Common myeloid progenitor, CD34-positive (primary cell): ENCODE measurements at regions not wholly inside any gene's neighbourhood (a gene's known extent, or its start where the extent isn't known, plus 50 kb on each side); places are given as distances from the start of the nearest gene placed in this dataset.
"Not testable (repeated sequence)": the region's sequence is repeated elsewhere in the genome, so short reads cannot be mapped to it uniquely, and the experiment has no call there.

Source experiments
- CTCF ChIA-PET: fragments of 350-600 bp; sonication (Branson Sonifier 250); formaldehyde crosslinking; loops from one replicate; lab custom pipeline; 2021; ENCODE audit warnings: antibody characterized with exemption; lab: Charles Lee
- POLR2A ChIA-PET: fragments of 350-600 bp; sonication (Branson Sonifier 250); formaldehyde crosslinking; loops from one replicate; lab custom pipeline; 2021; ENCODE audit warnings: antibody characterized with exemption; lab: Charles Lee
- DNase-seq, 3 donors: peaks; one replicate each; pipeline versions ENCODE4 v3.0.0 to v3.0.0-alpha.2; 2013
- H3K27ac ChIP-seq, 2 experiments: 1 replicate in 1 of 2; 2 replicates in 1 of 2; pipeline ENCODE4 v1.7.0; 2013; ENCODE audit warnings: inconsistent platforms in 2 of 2, low read length in 2 of 2, mild to moderate bottlenecking in 2 of 2, low read depth in 1 of 2, moderate library complexity in 1 of 2; ENCODE audit not compliant: severe bottlenecking in 2 of 2, insufficient read depth in 1 of 2, poor library complexity in 1 of 2
- H3K27me3 ChIP-seq, 5 experiments: replicated peaks in 2 of 5; 1 replicate in 3 of 5; 2 replicates in 2 of 5; pipeline versions ENCODE4 v1.6.1 to v1.7.0; 2013; ENCODE audit warnings: low read length in 4 of 5, mild to moderate bottlenecking in 2 of 5, moderate library complexity in 2 of 5, inconsistent platforms in 1 of 5; ENCODE audit not compliant: insufficient read depth in 5 of 5, control insufficient read depth in 4 of 5
- H3K36me3 ChIP-seq, 4 experiments: 1 replicate in 2 of 4; 2 replicates in 2 of 4; pipeline versions ENCODE4 v1.6.1 to v1.7.0; 2013; ENCODE audit warnings: low read length in 3 of 4, control low read depth in 1 of 4, mild to moderate bottlenecking in 1 of 4; ENCODE audit not compliant: control insufficient read depth in 4 of 4, insufficient read depth in 4 of 4
- H3K4me1 ChIP-seq, 4 experiments: 1 replicate in 3 of 4; 2 replicates in 1 of 4; pipeline versions ENCODE4 v1.6.1 to v1.7.1; 2013; ENCODE audit warnings: low read length in 3 of 4, mild to moderate bottlenecking in 3 of 4, control low read depth in 1 of 4, inconsistent platforms in 1 of 4, moderate library complexity in 1 of 4; ENCODE audit not compliant: control insufficient read depth in 4 of 4, insufficient read depth in 4 of 4; ENCODE audit errors: control extremely low read depth in 1 of 4
- H3K4me3 ChIP-seq, 7 experiments: 1 replicate in 4 of 7; 2 replicates in 3 of 7; pipeline versions ENCODE4 v1.5.1 to v1.7.0; 2013; ENCODE audit warnings: mild to moderate bottlenecking in 7 of 7, low read length in 6 of 7, moderate library complexity in 6 of 7, inconsistent platforms in 2 of 7, low read depth in 2 of 7, control low read depth in 1 of 7; ENCODE audit not compliant: insufficient read depth in 4 of 7, control insufficient read depth in 1 of 7; ENCODE audit errors: extremely low read depth in 1 of 7
- H3K9me3 ChIP-seq, 5 experiments: 1 replicate in 4 of 5; 2 replicates in 1 of 5; pipeline versions ENCODE4 v1.6.1 to v1.7.1; 2013; ENCODE audit warnings: low read length in 4 of 5, mild to moderate bottlenecking in 2 of 5, inconsistent platforms in 1 of 5, low read depth in 1 of 5, moderate library complexity in 1 of 5; ENCODE audit not compliant: control insufficient read depth in 4 of 5, insufficient read depth in 2 of 5; ENCODE audit errors: control extremely low read depth in 1 of 5
- WGBS: methylation state at CpG from one replicate; pipeline ENCODE4 v1.1.5; 2013; ENCODE audit not compliant: insufficient coverage; 5-methylcytosine and 5-hydroxymethylcytosine counted together

GRCh38 chr9:2425676-2426075 lies 195.9 kb upstream of the VLDLR start:
- Histone ChIP-seq H3K27me3 (no peaks in the 10 kb centered on the region), H3K9me3 (peaks cover 0 to 2% (median 0%) of the 10 kb centered on the region in 5 experiments), H3K27ac (no peak overlapping the region), H3K4me3 (no peak overlapping the region), H3K4me1 (no peaks in the 10 kb centered on the region), H3K36me3 (no peaks in the 10 kb centered on the region)
- POLR2A ChIA-PET, result no interaction called here
- no peak for DNase-seq
- CTCF ChIA-PET, result no interaction called here
- no CpG with 5 or more reads among the region's 2 CpGs for WGBS

DNA sequence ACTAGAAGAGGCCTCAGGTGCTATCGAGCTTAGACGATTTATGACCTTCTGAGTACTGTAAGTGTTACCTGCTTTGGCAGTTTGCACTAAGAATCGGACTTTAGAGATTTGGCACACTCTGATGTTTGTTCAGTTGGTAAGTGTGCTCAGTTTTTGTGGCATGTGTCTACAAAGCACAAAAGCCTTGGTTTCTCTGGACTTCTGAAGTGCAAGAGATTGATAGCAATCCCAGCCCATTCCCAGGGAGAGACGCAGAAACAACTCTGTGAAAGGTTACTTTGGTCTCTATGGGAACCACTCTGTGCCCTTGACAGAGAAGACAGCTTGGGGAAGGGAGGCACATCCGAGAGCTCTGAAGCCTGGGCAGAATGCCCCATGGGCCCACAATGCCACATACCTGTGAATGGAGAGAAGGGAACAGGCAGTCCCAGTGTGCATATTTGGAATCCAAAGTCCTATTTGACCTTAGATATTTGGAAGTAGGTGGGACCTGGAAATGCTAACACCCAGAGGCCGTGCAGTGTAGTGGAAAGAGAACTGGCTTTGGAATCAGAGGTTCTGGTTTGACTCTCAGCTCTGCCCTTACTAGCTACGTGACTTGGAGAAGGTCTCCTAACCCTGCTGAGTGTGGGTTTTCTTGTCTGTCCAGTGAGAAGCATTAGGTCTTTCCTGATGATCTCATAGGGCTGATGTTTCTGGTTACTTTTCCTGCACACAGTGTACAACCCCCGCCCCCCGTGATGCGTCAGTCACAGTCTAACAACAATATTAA lies 194.3 kb upstream of the VLDLR start:
- Histone ChIP-seq H3K4me3 (no peak overlapping the region), H3K27ac (no peak overlapping the region), H3K36me3 (no peaks in the 10 kb centered on the region), H3K27me3 (no peaks in the 10 kb centered on the region), H3K4me1 (no peaks in the 10 kb centered on the region), H3K9me3 (peaks cover 0 to 2% (median 0%) of the 10 kb centered on the region in 5 experiments)
- DNase-seq, result no peak
- CTCF ChIA-PET, result no interaction called here
- WGBS, result 96% methylated on average over 8 of the region's 10 CpGs
- POLR2A ChIA-PET, result no interaction called here

GRCh38 chr9:2439957-2440356 lies 181.6 kb upstream of the VLDLR start:
- 100% methylated on average over 1 of the region's 3 CpGs for WGBS
- H3K27me3 ChIP-seq, result no peaks in the 10 kb centered on the region
- no peak overlapping the region for H3K27ac ChIP-seq
- no peak for DNase-seq
- ChIA-PET POLR2A (no interaction called here), CTCF (no interaction called here)
- no peak overlapping the region for H3K4me3 ChIP-seq
- no peaks in the 10 kb centered on the region for H3K4me1 ChIP-seq
- H3K9me3 ChIP-seq, result peaks cover 0 to 20% (median 3%) of the 10 kb centered on the region in 5 experiments
- no peaks in the 10 kb centered on the region for H3K36me3 ChIP-seq

DNA sequence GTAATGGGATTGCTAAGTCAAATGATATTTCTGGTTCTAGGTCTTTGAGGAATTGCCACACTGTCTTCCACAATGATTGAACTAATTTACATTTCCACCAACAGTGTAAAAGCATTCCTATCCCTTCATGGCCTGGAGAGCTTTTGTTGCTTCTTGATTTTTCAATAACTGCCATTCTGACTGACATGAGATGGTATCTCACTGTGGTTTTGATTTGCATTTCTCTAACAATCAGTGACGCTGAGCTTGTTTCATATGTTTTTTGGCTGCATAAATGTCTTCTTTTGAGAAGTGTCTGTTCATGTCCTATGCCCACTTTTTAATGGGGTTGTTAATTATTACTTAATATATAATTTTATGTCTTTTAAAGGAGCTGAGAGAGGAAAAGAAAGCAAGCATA lies 177.7 kb upstream of the VLDLR start:
- POLR2A ChIA-PET, H3K36me3 ChIP-seq, H3K4me1 ChIP-seq, CTCF ChIA-PET, H3K27ac ChIP-seq, H3K27me3 ChIP-seq, H3K4me3 ChIP-seq, DNase-seq: not testable (repeated sequence)
- WGBS, result no CpG with 5 or more reads among the region's 1 CpG
- peaks cover 0 to 17% (median 3%) of the 10 kb centered on the region in 5 experiments for H3K9me3 ChIP-seq

- no peaks in the 10 kb centered on the region for H3K9me3 ChIP-seq
- no peak overlapping the region for H3K4me3 ChIP-seq
- H3K4me1 ChIP-seq, result no peaks in the 10 kb centered on the region
- 100% methylated on average over 1 of the region's 2 CpGs for WGBS
- ChIA-PET POLR2A (no interaction called here), CTCF (no interaction called here)
- no peak overlapping the region for H3K27ac ChIP-seq
- no peaks in the 10 kb centered on the region for H3K27me3 ChIP-seq
- no peak for DNase-seq
- no peaks in the 10 kb centered on the region for H3K36me3 ChIP-seq
Measured at GRCh38 chr9:2448193-2448738, 173.3 kb upstream of the VLDLR start.

- no peak overlapping the region for H3K4me3 ChIP-seq
- POLR2A ChIA-PET, result no interaction called here
- H3K27ac ChIP-seq, result no peak overlapping the region
- H3K36me3 ChIP-seq, result no peaks in the 10 kb centered on the region
- CTCF ChIA-PET, result no interaction called here
- H3K27me3 ChIP-seq, result peaks cover 0 to 2% (median 0%) of the 10 kb centered on the region in 5 experiments
- no peak for DNase-seq
- H3K4me1 ChIP-seq, result no peaks in the 10 kb centered on the region
- 100% methylated on average over 1 of the region's 1 CpG for WGBS
- H3K9me3 ChIP-seq, result no peaks in the 10 kb centered on the region
Measured at GRCh38 chr9:2453106-2453505, 168.5 kb upstream of the VLDLR start.

DNA sequence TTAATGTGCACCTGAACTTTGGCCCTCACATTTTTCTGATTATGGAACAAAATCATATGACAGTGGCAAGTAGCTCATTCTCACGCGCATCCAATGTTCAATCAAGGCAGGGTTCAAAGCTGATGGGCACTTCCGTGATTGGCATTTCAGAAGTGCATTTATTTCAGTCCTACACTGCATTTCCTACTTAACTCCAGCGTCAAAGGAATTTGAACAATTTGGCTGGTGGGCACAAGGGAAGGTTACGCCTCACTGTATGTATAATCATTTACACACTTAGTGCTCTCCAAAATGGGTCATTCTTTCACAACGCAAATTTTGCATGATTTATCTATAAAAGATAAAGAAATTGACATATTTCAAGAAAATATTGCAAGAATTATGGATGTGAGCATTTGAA lies 167.9 kb upstream of the VLDLR start:
- no peaks in the 10 kb centered on the region for H3K9me3 ChIP-seq
- DNase-seq, result no peak
- ChIA-PET CTCF (no interaction called here), POLR2A (no interaction called here)
- peaks cover 0 to 2% (median 0%) of the 10 kb centered on the region in 5 experiments for H3K27me3 ChIP-seq
- H3K36me3 ChIP-seq, result no peaks in the 10 kb centered on the region
- H3K4me1 ChIP-seq, result no peaks in the 10 kb centered on the region
- H3K4me3 ChIP-seq, result no peak overlapping the region
- no CpG with 5 or more reads among the region's 6 CpGs for WGBS
- H3K27ac ChIP-seq, result no peak overlapping the region
